Endodermal cell (in vitro differentiated cells): ENCODE measurements at regions not wholly inside any gene's neighbourhood (a gene's known extent, or its start where the extent isn't known, plus 50 kb on each side); places are given as distances from the start of the nearest gene placed in this dataset.
A peak's percentile ranks its signal among the peaks of the same experiment; 100 is the strongest.

Experiments
- DNase-seq: peaks from one replicate; pipeline ENCODE4 v3.0.0-alpha.2; 2017
- H3K27ac ChIP-seq: 2 replicates; pipeline ENCODE4 v1.5.1; 2013; ENCODE audit warnings: mild to moderate bottlenecking, low read depth, low read length, moderate library complexity
- H3K27me3 ChIP-seq: 2 replicates; pipeline ENCODE4 v1.6.1; 2013; ENCODE audit warnings: mild to moderate bottlenecking, low read length, moderate library complexity; ENCODE audit not compliant: insufficient read depth, control insufficient read depth, poor library complexity, severe bottlenecking
- H3K36me3 ChIP-seq: 2 replicates; pipeline ENCODE4 v1.7.0; 2013; ENCODE audit warnings: mild to moderate bottlenecking, low read length, moderate library complexity; ENCODE audit not compliant: control insufficient read depth, insufficient read depth
- H3K4me1 ChIP-seq: one replicate; pipeline ENCODE4 v1.7.0; 2013; ENCODE audit warnings: low read length; ENCODE audit not compliant: control insufficient read depth, insufficient read depth
- H3K4me3 ChIP-seq: 2 replicates; pipeline ENCODE4 v1.5.1; 2013; ENCODE audit warnings: mild to moderate bottlenecking, low read length, moderate library complexity
- H3K9ac ChIP-seq: 2 replicates; pipeline ENCODE4 v1.6.1; 2013; ENCODE audit warnings: mild to moderate bottlenecking, low read length, moderate library complexity; ENCODE audit not compliant: poor library complexity, severe bottlenecking; ENCODE audit errors: extremely low read depth
- H3K9me3 ChIP-seq: 2 replicates; pipeline ENCODE4 v1.6.1; 2013; ENCODE audit warnings: mild to moderate bottlenecking, low read length, moderate library complexity; ENCODE audit not compliant: control insufficient read depth
- H3K27ac Mint-ChIP-seq: 2 replicates; pipeline ENCODE4 v1.8.0; 2020; ENCODE audit warnings: mixed read lengths
- H3K27me3 Mint-ChIP-seq: 2 replicates; pipeline ENCODE4 v1.8.0; 2021; ENCODE audit warnings: mild to moderate bottlenecking, mixed read lengths; ENCODE audit not compliant: insufficient read depth
- H3K36me3 Mint-ChIP-seq: 2 replicates; pipeline ENCODE4 v1.8.0; 2020; ENCODE audit warnings: low read depth, mixed read lengths
- H3K4me1 Mint-ChIP-seq: 2 replicates; pipeline ENCODE4 v1.8.0; 2020; ENCODE audit warnings: mixed read lengths
- H3K4me3 Mint-ChIP-seq: 2 replicates; pipeline ENCODE4 v1.8.0; 2020; ENCODE audit warnings: mild to moderate bottlenecking, moderate library complexity, mixed read lengths
- H3K9me3 Mint-ChIP-seq: 2 replicates; pipeline ENCODE4 v1.8.0; 2020; ENCODE audit warnings: mild to moderate bottlenecking, mixed read lengths
- WGBS, 2 experiments: methylation state at CpG; one replicate each; pipeline versions ENCODE4 v1.1.5 to v1.1.7; 2013; ENCODE audit warnings: missing lambda C conversion rate in 2 of 2, mixed read lengths in 1 of 2; ENCODE audit not compliant: insufficient coverage in 1 of 2, insufficient read length in 1 of 2; 5-methylcytosine and 5-hydroxymethylcytosine counted together
- TF ChIP-seq, protein P1 (sequence below): fragments of 200-600 bp; sonication (generic); conservative IDR thresholded peaks from 2 replicates; pipeline ENCODE4 v1.5.0; 2021; ENCODE audit warnings: antibody characterized with exemption, mild to moderate bottlenecking

DNA sequence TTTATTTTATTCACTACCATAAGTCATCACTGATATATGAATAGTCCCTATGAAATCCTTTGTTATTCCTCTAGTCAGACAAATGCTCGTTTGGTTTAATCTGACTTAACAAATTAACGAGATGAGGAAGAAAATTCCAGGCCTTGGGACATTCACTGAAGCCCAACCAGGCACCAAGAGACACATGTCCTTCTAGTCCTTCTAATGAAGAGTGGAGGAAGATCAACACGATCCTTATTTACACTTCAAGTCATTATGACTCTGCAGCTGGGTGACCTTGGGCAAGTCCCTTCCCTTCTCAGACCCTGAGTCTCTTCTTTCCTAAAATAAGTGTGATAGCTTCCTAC is 117.5 kb downstream of the CEBPB start:
- Histone ChIP-seq H3K9ac (no peak overlapping the region), H3K9me3 (no peaks in the 10 kb centered on the region), H3K36me3 (no peaks in the 10 kb centered on the region), H3K27me3 (no peaks in the 10 kb centered on the region), H3K4me1 (no peaks in the 10 kb centered on the region), H3K27ac (no peak overlapping the region), H3K4me3 (no peak overlapping the region)
- no peak overlapping the region for H3K4me3 Mint-ChIP-seq
- H3K9me3 Mint-ChIP-seq: no peaks in the 10 kb centered on the region
- H3K36me3 Mint-ChIP-seq: no peaks in the 10 kb centered on the region
- H3K27me3 Mint-ChIP-seq: no peaks in the 10 kb centered on the region
- no peak for DNase-seq
- peaks cover 13% of the 10 kb centered on the region for H3K4me1 Mint-ChIP-seq
- WGBS, 2 experiments: 91 to 92% methylated on average over 3 of the region's 3 CpGs
- TF ChIP-seq, protein P1, sequence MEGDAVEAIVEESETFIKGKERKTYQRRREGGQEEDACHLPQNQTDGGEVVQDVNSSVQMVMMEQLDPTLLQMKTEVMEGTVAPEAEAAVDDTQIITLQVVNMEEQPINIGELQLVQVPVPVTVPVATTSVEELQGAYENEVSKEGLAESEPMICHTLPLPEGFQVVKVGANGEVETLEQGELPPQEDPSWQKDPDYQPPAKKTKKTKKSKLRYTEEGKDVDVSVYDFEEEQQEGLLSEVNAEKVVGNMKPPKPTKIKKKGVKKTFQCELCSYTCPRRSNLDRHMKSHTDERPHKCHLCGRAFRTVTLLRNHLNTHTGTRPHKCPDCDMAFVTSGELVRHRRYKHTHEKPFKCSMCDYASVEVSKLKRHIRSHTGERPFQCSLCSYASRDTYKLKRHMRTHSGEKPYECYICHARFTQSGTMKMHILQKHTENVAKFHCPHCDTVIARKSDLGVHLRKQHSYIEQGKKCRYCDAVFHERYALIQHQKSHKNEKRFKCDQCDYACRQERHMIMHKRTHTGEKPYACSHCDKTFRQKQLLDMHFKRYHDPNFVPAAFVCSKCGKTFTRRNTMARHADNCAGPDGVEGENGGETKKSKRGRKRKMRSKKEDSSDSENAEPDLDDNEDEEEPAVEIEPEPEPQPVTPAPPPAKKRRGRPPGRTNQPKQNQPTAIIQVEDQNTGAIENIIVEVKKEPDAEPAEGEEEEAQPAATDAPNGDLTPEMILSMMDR: no peak
- H3K27ac Mint-ChIP-seq: peak overlapping the region; percentile 61

DNA sequence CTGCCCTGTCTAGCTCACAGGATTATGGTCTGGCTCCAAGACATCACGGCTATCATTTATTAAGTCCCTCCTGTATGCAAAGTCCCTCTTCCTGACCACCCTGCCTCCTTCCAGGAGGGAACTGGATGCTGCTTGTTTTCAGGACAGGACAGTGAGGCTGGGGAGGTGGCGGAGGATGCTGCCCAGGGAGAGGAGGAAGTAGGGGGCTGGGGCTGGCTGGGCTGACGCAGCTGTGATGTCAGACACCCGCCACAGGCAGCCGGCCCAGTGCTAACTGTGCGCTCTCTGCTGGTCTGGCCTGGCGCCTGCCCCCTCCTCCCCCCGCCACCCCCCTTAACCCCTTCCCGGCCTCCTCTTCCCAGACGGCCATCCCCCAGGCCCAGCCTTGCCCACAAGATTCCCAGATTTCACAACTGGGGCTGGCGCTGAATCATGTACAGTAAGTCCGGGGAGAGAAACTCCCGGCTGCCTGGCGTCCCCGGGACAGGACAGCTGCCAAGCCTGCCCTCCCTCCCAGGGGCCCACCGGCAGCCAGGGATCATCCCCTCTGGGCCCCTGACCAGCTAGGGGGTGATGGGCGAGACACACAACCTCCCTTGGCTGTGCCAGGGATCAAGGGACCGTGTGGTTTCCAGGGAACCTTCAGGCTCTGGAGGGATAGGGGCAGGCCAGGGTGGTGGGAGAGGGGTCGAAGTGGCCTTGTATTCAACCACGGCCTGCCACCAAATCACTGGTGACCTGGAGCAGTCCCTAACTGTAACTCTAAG is 118.1 kb downstream of the CEBPB start:
- no peaks in the 10 kb centered on the region for H3K9me3 Mint-ChIP-seq
- peaks cover 13% of the 10 kb centered on the region for H3K4me1 Mint-ChIP-seq
- H3K4me3 Mint-ChIP-seq: no peak overlapping the region
- 71 to 93% methylated on average over 3 to 18 of the region's 20 CpGs for WGBS, 2 experiments
- Histone ChIP-seq H3K4me3 (no peak overlapping the region), H3K9me3 (no peaks in the 10 kb centered on the region), H3K27ac (no peak overlapping the region), H3K9ac (no peak overlapping the region), H3K4me1 (no peaks in the 10 kb centered on the region), H3K27me3 (no peaks in the 10 kb centered on the region), H3K36me3 (no peaks in the 10 kb centered on the region)
- H3K36me3 Mint-ChIP-seq: no peaks in the 10 kb centered on the region
- DNase-seq: peak; percentile 87
- TF ChIP-seq, protein P1: peak; percentile 18
- peak overlapping the region; percentile 61 for H3K27ac Mint-ChIP-seq
- no peaks in the 10 kb centered on the region for H3K27me3 Mint-ChIP-seq

- H3K9me3 Mint-ChIP-seq: no peaks in the 10 kb centered on the region
- H3K27ac Mint-ChIP-seq: no peak overlapping the region
- peaks cover 13% of the 10 kb centered on the region for H3K4me1 Mint-ChIP-seq
- H3K27ac ChIP-seq: no peak overlapping the region
- no peaks in the 10 kb centered on the region for H3K9me3 ChIP-seq
- TF ChIP-seq, protein P1: no peak
- H3K4me1 ChIP-seq: no peaks in the 10 kb centered on the region
- no peaks in the 10 kb centered on the region for H3K27me3 ChIP-seq
- no peak overlapping the region for H3K4me3 Mint-ChIP-seq
- no peaks in the 10 kb centered on the region for H3K27me3 Mint-ChIP-seq
- no peaks in the 10 kb centered on the region for H3K36me3 Mint-ChIP-seq
- DNase-seq: no peak
- H3K9ac ChIP-seq: no peak overlapping the region
- WGBS, 2 experiments: 76 to 81% methylated on average over 7 to 11 of the region's 11 CpGs
- H3K36me3 ChIP-seq: no peaks in the 10 kb centered on the region
- H3K4me3 ChIP-seq: no peak overlapping the region
Observed at GRCh38 chr20:50309280-50309763, 118.7 kb downstream of the CEBPB start.
